Ureter (tissue), 1 donor: ENCODE measurements at regions not wholly inside any gene's neighbourhood (a gene's known extent, or its start where the extent isn't known, plus 50 kb on each side); places are given as distances from the start of the nearest gene placed in this dataset.

Experiments
- DNase-seq: peaks from one replicate; pipeline ENCODE4 v3.0.0-alpha.2; 2020; ENCODE audit warnings: low spot score
- donor health status: DM: yes; HTN: yes; CAD: no.

DNA sequence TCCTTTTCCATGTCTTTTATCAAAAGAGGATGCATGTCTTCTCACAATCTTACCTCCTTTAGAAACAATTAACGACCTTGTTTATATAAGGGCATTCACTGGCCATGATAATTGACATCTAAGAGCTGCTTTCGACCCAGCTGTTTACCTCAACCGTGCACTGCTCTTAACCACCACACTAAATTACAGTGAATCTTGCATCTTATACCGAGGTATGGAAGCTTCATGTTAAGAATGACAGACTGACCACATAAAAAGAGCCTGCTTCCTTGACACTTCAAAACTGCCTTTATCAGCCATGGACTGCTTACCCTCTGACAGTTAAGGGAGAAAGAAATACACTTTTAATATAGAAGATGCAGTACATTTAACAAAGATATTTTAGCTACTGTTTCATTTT, 301.7 kb upstream of the LYPLAL1 start:
- no peak for DNase-seq

- DNase-seq = no peak
Measured at GRCh38 chr1:218872928-218873327, 300.8 kb upstream of the LYPLAL1 start.

- no peak for DNase-seq
Measured at GRCh38 chr1:218874313-218874712, 299.4 kb upstream of the LYPLAL1 start.

DNA sequence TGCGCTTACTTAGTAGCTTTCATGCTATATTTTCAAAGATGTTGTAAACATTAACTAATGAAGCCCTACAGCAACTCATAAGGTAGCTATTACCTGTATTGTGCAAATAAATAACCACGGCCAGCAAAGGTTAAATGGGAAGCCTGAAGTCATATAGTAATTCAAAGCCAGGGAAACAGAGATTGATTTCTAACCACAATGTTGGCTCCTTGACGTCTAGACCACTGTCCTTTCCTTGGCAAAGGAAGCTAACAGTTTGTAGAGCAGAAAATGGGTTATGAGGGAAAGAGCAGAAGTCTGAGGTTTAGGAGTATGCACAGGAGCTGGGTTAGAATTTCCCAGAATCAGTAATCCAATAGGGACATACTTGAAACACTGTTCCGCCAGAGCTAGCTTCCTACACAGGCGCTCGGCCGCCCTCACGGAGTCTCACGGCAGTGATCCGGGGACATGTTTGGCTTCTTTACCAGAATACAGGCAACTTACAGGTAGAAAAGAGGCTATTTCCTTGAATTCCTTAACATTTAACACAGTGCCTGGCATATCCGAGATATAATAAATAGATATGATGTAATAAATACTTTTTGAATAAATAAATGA, 298.8 kb upstream of the LYPLAL1 start:
- DNase-seq = no peak

DNA sequence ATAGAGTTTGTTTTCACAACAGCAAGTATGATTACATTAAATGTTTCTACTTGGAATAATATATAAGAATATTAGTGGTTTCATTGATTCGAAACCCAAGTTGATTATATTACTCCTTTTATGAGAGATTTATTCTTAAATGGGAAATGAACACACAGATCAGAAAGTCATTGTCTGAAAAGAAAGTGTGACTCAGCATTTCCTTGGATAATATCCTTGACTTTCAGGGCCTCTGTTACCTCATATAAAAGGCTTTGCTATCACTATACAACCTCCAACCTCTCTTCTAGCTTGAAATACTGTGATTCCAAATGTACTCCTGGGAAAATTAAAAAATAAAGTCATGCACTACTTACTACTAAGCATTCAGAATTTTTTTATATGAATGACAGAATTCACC, 295.3 kb upstream of the LYPLAL1 start:
- no peak for DNase-seq

DNA sequence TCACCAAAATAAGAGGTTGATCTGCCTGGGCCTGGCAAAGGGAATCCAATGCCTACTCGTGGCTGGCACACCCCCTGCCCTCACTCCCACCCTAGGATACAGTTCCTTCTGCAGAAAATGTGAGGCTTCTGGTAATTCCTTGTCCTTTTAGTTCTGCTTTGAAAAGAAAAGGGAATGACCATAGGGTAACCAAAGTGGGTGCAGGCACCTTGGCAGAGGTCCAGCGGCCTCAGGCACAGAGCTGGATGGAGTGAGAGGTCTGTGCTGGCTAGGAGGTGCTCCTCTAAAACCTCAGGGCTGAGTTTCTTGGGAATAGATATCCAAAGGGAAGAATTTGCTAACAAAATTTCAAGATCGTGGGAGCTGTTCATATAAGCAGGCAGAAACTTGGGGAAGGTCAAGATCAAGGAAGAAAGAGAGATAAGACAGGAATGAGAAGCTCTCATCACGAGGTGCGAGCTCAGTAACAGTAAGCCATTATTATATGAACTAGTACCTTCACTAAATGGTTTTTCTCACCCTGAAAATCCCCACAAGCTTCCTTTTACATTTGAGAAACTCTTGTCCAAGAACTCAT, 293.1 kb upstream of the LYPLAL1 start:
- DNase-seq = no peak

GRCh38 chr1:218882454-218882853, 291.2 kb upstream of the LYPLAL1 start:
- DNase-seq = no peak

DNA sequence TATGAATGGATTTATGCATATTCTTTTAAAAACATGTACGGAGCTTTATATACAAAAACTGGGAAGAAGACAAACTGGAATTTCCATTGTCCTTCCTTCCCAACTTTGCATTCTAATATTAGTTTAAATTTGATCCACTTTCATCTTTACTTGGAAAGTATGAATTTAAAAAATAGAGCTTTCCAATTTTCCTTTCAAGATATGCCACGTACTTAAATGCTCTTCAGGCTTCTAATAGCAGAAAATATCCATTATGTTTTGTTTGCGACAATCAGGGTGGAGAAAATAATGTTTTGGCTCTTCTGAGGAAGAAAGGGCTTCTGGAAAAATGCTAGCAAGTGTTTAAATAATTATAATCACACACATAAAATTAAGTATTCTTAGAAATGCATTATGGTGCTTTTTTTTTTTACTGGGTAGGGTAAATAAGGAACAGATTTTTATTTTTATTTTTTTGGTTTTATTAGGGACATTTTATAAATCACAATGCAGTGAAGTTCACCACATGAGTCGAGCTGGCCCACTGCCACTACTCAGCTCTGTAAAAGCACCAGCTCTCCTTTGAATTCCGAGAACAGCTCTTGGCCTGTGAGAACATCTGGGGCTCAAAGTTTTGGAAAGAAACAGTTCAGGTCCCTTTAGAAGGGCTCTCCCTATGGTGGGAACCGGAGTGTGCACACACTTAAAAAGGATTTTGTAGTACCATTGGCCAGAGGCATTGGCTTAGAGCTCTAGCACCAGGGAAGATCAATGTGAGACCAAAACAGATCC, 287.4 kb upstream of the LYPLAL1 start:
- no peak for DNase-seq

GRCh38 chr1:218887141-218887925, 286.3 kb upstream of the LYPLAL1 start:
- DNase-seq = no peak

- no peak for DNase-seq
Measured at GRCh38 chr1:218890451-218890850, 283.2 kb upstream of the LYPLAL1 start.

DNA sequence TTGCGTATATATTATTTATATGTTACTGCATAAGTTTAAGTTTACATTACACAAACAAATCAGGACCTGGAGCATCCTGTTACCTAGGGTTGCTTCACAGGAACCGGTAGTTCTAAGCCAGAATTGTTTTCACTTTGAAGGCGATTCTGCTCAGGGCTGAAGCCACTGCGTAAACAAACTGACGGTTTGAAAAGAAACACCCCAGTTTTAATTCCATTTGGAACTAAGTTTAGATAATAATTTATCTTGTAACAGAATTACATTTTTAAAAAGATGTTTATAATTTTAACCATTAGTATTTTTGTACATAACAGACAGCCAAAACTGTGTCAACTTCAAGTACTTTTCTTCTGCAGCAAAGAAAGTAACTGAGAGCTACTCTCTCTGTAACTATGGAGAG, 282.1 kb upstream of the LYPLAL1 start:
- DNase-seq = no peak

DNA sequence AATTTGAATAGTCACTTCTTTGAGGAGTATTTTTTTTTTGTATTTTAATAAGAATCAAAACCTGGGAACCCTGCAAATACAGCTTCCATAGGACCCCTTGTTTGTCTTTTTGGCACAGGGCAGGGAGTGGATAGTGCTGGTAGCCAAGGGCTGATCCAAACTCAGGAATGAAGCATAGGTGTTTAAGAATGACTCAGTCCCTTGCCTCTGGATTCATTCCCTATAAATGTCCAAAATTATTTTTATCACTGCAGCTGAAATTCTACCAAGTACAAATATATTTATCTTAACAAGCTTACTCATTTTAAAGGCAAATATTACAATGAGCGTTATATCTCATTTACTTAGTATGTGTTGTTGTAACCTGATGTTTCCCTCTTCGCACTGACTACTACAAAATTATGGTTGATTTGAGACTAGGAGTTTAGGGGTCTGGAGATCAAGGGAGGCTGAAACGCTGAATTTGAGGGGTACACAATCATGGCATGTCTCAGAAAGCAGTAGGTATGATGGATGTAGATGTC, 278.6 kb upstream of the LYPLAL1 start:
- no peak for DNase-seq

DNA sequence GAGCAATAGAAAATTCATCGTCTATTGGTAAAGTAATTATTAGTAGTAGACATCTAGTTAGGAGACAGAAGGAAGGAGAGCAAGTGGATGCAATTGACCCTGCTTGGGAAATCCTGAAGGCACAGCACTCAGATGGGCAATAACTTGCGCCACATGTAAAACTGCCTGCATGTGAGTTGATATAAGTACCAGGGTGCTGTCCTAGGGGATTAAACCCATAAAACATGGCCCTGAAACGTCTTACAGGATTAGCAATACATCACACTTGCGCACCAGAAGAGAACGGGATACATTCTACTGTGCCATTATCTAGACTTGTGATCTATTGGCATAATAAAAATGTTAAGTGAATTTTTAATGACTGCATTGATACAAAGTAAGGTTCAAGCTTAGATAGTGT, 277.5 kb upstream of the LYPLAL1 start:
- no peak for DNase-seq

DNA sequence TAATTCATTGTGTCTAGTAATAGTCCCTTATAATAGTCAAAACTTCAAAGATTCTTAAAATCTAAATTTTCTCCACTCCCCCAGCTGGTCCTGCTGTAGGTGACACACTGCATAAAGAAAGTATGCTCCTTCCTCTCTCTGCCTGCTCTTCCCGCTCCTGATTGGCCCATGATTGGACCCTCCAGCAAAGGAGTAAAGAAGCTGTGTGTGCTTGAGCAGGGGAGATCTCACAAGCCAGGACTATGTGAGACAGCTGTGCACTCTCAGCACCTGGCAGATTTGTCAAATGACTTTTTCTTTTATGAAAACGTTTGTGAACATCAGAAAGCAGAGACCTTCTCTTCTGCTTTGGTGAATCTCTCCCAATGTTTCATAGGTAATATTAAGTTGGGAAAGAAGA, 274.8 kb upstream of the LYPLAL1 start:
- DNase-seq = no peak

DNA sequence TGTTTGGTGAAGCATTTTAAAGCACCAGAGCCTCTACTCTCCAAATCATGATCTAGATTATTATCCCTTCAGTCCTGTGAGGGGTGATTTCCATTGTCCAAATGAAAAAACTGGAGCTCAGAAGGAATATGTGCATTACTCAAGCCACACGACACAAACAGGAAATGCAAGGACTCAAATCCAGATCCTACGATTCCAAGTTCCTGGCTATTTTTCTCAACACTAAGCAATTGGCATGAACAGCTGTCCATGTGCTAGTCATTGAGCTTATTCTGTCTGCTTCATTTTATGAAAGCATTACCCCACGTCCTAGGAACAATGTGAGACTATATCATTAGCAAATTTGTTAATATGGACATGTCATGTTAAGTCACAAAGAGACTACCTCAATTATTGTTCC, 273.1 kb upstream of the LYPLAL1 start:
- DNase-seq = no peak

DNA sequence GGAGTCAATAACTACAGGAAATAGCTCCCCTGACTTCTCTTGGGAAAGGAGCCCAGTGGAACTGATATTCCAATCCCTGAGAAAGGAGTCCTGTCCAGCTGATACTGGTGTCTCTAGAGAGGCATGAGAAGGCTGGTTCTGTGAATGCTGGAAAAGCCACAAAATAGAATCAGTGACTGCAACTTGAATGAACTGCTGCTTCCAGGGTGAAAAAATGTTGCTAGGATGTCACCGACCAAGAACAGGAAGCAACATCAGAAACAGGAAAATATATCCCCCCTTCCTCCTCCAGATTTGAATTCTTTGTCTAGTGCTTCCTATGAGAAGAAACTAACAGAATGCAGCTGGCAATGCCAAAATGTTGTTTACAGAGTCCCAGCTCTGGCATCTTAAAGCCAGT, 269.3 kb upstream of the LYPLAL1 start:
- DNase-seq = no peak

GRCh38 chr1:218916720-218917119, 257.0 kb upstream of the LYPLAL1 start:
- no peak for DNase-seq

DNA sequence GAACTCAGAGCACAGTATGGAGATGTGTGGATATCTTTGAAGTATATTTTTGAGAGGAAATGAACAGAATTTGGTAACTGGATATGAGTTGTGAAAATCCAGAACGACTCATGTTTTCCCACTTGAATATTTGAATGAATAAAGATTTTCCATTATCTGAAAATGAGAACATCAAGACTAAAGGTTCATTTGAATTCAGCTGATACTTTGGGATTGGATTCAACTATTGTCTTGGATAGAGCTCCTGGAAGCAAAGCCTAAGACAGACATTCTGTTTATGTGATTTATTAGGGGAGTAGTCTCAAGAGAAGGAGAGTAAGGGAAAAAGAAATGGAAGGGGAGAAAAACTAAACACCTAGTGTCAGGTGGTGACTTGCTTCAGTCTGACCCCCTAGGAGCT, 256.0 kb upstream of the LYPLAL1 start:
- DNase-seq = no peak

DNA sequence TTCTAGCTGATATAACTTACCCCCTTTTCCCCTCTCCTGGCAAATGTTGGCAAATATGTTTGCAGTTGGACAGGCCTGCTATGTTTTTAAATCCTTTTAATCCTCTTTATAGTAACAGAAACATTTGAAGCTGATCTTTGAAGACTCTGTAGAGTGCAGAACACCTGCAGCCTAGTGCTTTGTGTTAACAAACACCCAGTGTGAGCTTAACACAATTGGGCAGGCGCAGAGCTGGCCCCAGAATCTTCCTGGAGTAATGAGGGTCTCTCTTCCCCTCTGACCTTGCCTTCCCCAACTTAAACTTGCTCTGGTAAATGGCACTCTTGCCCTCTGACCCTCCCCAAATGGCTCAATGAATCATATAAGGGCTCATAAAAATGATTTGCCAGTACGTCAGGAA, 247.9 kb upstream of the LYPLAL1 start:
- DNase-seq = no peak

GRCh38 chr1:218926631-218927030, 247.0 kb upstream of the LYPLAL1 start:
- DNase-seq = no peak

- no peak for DNase-seq
Measured at GRCh38 chr1:218930000-218930399, 243.7 kb upstream of the LYPLAL1 start.

DNA sequence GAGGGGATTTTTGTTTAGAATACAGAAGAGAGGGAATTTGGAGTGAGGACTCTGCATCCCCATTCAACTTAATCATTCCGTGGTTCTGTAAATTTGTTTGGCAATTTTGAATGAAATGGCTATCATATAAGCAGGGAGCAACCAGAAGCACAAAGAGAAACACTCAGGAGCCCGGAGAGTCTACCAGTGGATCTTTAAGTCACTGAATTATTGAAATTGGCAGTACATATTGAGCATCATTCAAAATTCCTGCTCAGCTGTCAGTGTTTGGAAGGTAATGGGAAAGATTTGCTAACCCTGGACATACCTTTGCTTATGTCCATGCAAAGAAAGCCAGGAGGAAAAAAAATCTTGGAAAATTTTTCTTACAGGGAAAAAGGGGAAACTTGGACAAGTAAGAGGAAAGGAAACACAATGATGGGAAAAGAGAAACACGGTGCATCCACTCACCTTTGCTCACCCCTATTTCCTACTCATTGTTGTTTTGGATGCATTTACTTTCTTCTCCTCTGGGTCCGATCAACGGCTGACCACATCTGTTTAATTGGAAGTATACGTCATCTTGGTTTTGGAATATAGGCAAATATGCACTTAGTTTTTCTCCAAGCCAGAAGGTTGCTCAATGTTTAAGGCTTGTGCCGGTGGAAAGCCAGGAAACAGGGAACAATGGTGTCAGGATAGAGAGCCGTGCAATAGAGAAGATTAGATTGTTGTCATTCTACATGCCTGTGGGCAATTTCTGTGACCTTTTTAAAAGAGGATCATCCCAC, 243.0 kb upstream of the LYPLAL1 start:
- DNase-seq = no peak
